H1 (cell line): ENCODE measurements at regions not wholly inside any gene's neighbourhood (a gene's known extent, or its start where the extent isn't known, plus 50 kb on each side); places are given as distances from the start of the nearest gene placed in this dataset.

Source experiments
- SIX5 ChIP-seq: IDR thresholded peaks from 2 replicates; pipeline ENCODE4 v1.6.1; 2011; ENCODE audit warnings: mild to moderate bottlenecking, low read depth, low read length
- TBP ChIP-seq: IDR thresholded peaks from 2 replicates; pipeline ENCODE4 v1.6.1; 2011; ENCODE audit warnings: low read depth, low read length, improper control_type of control experiment
- YY1 ChIP-seq: IDR thresholded peaks from 2 replicates; pipeline ENCODE4 v1.6.1; 2011; ENCODE audit warnings: low read depth, mild to moderate bottlenecking, low read length

DNA sequence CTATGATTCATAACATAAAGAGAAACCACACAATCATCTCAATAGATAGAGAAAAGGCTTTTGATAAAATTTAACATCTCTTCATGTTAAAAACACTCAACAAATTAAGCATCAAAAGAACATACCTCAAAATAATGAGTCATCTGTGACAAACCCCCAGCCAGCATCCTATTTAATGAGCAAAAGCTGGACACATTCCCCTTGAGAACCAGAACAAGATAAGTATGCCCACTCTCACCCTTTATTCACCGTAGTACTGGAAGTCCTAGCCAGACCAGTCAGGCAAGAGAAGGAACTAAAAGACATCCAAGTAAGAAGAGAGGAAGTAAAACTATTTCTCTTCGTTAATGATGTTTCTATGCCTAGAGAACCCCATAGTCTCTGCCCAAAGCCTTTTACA lies 507.2 kb downstream of the PABPC4L start (continued):
- TF ChIP-seq TBP (no peak), SIX5 (no peak), YY1 (no peak)
